Activated CD8-positive, alpha-beta memory T cell treated with anti-CD3 and anti-CD28 coated beads for 36 hours (primary cell): ENCODE measurements at regions not wholly inside any gene's neighbourhood (a gene's known extent, or its start where the extent isn't known, plus 50 kb on each side); places are given as distances from the start of the nearest gene placed in this dataset.
"Not testable (repeated sequence)": the region's sequence is repeated elsewhere in the genome, so short reads cannot be mapped to it uniquely, and the experiment has no call there.

Experiments used
- CTCF ChIA-PET: fragments of 350-600 bp; sonication (Branson Sonifier 250); formaldehyde crosslinking; loops from one replicate; lab custom pipeline; 2021; ENCODE audit warnings: antibody characterized with exemption; lab: Charles Lee
- POLR2A ChIA-PET: fragments of 350-600 bp; sonication (Branson Sonifier 250); formaldehyde crosslinking; loops from one replicate; lab custom pipeline; 2021; ENCODE audit warnings: antibody characterized with exemption; lab: Charles Lee

DNA sequence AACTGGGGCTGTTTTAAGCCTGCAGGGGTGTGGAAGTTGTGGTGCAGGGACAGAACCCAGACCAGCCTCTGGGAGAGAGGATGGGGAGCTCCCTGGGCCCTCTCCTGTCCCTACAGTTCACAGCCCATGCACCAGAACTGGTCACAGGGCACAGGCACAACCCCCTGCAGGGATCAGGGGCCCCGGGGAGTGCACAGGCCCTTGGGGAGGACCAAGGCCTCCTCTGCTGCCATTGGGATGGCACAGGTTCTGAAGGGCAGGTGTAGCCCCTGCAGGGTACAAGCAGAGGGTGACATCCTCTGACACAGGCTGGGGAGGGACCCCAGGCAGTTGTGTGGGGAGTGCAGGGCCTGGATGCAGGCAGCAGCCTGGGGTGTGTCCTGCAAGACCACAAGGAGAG, 66.4 kb upstream of the SFSWAP start:
- CTCF ChIA-PET: no interaction called here
- POLR2A ChIA-PET: no interaction called here

DNA sequence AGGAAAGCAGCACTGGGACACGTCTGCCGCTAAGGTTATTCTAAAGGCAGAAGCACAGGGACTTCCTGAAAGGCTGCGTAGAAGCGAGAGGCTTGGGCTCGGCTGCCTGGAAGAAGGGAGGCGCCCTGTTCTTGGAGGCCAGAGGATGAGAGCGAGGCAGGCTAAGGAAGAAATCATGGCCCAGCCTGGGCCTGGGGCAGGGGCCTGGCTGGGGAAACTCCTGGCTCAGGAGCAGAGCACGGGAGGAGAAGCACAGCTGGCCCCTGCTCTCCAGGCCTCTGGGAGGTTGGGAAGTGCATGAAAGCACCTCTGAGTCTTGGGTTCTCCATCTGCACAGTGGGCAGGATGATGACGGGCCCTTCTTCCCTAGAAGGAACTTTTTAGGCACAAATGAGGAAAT, 66.0 kb upstream of the SFSWAP start:
- CTCF ChIA-PET, POLR2A ChIA-PET: not testable (repeated sequence)

DNA sequence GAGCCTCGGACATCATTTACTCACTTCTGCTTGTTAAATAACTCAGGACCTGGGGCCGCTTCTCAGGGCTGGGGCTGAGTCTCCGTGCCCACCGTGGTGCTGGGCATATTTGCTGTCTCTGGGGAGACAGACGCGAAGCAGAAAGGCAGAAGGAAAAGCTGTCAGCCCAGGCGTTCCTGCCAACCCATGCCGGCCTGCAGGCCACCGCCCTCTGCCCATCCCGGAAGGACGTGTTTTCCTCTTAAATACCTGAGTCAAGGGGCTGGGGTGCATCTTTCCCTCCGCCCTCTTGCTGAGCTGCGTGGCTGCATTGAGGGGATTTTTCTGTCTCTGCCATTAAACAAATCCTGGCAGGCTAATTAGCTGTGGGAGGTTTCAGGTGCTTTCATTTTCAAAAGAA, 65.3 kb upstream of the SFSWAP start:
- CTCF ChIA-PET, POLR2A ChIA-PET: not testable (repeated sequence)

DNA sequence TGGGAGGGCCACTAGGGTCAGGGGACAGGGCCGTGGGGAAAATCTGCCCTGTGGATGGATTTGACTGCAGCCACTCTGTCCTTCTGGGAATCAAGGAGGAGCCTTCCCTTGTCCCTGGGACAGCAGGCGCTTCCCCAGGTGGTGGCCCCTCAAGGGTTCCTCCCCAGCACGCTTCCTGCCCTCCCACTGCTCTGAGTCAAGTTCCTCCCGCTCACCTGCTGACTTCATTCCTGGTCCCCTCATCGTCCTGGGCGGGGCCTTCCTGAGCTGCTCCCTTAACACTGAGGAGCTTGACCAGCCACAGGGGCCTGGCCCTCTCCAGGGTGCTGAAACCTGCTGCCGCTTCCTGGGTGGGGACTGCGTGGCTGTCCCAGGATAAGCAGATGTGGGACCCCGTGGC, 64.4 kb upstream of the SFSWAP start:
- POLR2A ChIA-PET: not testable (repeated sequence)

DNA sequence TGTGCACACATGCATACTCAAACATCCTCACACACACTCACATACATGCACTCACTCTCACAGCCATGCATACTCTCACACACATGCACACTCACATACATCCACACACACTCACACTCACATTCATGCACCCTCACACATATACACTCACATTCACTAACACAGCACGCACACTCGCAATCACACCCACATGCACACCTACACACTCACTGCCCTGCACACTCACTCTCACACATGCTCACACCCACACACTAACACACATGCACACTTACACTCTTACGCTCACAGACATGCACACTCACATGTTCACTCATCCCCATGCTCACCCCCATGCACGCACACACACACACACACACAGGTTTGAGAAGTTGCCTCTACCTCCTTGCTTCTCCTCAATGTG, 63.2 kb upstream of the SFSWAP start:
- POLR2A ChIA-PET: no interaction called here
- CTCF ChIA-PET: no interaction called here

More for the DNA sequence above, 64.4 kb upstream of the SFSWAP start:
- CTCF ChIA-PET: not testable (repeated sequence)

DNA sequence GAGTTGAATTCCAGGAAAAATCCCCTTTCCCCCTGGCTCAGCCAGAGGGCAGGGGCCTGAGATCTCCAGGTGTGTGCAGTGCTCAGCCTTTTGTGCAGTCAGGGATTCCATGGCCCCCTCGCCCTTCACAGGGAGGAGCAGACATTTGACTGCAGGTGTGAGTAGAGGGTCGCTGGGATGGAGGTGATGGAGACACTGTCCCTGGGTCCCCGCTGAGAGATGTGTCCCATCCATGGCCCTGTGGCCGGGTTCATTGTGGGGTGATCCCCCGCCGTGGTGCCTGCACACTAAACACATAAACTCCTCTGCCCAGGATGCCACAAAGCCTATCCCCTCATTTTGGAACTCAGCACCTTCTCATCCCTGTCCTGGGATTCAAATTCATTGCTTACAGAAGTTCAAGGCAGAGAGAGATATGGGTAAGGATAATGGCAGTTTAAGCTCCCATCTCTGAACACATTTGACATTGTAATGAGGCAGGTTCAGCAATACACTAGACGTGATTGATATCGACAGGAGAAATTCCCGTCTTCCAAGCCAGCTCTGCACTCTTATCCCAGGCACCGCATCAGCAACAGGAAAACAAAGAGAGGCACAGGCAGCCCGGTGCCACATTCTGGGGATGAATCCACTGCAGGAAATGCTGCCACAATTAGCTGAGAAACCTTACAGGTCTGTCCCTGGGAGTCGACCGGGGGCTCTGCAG, 55.3 kb upstream of the SFSWAP start:
- POLR2A ChIA-PET: not testable (repeated sequence)

DNA sequence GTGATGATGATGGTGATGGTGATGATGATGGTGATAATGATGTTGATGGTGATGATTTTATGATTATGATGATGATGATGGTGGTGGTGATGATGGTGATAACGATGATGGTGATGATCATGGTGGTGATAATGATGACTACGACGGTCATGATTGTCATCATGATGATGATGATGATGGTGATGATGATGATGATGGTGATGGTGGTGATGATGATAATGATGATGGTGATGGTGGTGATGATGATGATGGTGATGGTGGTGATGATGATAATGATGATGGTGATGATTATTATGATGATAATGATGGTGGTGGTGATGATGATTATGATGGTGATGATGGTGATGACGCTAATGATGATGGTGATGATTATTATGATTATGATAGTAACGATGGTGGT, 54.1 kb upstream of the SFSWAP start:
- CTCF ChIA-PET, POLR2A ChIA-PET: not testable (repeated sequence)

More for the DNA sequence above, 55.3 kb upstream of the SFSWAP start:
- CTCF ChIA-PET: not testable (repeated sequence)

DNA sequence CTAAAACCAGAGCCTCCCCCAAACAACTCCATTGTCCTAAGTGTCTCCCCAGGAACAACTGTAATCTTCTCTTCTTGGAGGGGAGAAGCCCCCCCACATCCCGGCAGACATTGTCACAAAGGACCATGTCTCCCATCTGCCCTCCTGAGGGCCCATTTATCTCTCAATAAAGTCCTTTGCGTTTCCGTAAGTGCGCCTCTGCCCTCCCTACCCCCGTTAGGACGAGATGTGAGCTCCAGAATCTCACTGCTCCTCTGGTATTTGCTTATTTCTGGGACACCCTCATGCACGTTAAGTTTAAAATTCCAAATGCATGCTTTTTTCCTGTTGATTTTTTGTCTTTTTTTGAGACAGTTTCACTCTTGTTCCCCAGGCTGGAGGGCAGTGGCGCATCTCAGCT, 52.3 kb upstream of the SFSWAP start:
- CTCF ChIA-PET, POLR2A ChIA-PET: not testable (repeated sequence)

DNA sequence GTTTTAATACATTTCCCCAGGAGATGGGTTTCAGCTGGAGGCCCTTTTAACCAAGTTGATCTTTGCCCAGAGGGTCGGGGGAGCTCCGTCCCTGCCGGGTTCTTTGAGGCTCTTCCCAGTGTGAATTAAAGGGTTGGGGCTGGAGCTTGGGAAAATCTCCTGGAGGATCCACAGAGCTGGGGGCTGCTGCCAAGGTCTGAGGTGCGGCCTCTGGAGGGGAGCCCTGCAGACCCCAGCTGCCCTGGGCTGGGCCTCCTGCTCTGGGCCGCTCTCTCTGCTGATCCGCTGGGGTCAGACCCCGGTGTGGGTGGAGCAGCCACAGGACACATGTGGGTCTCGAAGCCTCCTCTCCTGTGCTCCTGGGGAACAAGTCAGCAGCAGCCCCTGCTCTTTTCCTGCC, 51.4 kb upstream of the SFSWAP start:
- CTCF ChIA-PET, POLR2A ChIA-PET: not testable (repeated sequence)

DNA sequence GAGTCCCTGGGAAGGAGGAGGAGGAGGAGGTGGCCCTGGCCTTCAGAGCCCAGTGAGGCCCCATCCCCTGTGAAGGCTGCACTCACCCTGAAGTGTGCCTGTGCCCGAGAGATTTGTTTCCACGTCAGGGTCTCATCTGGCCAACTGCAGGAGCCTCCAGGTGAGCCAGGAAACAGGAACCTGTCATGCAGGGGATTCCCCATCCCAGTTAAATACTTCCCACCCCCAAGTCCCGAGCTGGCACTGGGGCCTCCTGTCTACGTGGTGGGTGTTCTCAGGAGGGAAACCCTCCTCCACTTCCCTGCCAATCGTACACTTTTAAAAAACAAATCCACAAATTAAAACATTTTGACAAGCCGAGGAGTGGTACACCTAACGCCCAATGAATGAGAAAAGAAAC, 50.9 kb upstream of the SFSWAP start:
- CTCF ChIA-PET, POLR2A ChIA-PET: not testable (repeated sequence)

DNA sequence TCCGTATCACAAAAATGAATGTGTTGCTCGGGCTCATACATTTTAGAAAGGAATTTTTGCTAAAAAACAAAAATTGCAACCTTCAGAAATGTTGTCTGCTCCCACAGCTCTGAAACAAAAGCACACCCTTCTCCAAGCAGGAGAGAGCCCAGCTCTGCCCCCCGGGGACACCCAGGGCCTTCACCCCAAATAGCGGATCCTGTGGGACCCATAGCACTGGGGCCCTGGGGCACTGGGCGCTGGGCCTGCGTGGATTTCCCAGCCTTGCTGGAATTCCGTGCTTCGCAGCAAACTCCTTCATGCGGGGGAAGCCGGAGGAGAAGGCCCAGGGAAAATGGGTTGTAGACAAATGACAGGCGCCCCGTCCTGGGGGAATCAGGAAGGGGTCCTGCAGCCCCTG, 50.5 kb upstream of the SFSWAP start:
- CTCF ChIA-PET, POLR2A ChIA-PET: not testable (repeated sequence)
